ENCODE measurements at regions not wholly inside any gene's neighbourhood (a gene's known extent, or its start where the extent isn't known, plus 50 kb on each side); places are given as distances from the start of the nearest gene placed in this dataset.

DNA sequence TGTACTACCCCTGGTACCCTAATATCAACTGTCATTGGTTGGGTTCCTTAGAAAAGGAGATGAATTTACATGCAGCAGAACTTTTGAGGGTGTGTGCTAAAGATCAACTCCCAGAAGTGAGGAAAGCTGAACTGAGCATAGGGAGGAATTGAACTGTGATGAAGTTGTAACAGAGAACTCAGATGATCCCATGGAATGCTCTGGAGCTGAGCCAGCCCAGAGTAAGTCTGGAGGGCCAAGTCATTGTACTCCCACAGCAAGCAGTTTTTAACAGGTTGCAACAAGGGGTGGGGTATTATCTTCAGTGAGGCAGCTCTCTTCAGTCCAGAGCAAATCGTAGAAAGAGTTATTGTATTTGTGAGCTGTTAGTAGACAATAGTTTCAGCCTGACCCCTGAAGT is 572.3 kb downstream of the PYDC2 start:
- no peak for DNase-seq (ENCODE audit: low spot score, unreplicated experiment)

DNA sequence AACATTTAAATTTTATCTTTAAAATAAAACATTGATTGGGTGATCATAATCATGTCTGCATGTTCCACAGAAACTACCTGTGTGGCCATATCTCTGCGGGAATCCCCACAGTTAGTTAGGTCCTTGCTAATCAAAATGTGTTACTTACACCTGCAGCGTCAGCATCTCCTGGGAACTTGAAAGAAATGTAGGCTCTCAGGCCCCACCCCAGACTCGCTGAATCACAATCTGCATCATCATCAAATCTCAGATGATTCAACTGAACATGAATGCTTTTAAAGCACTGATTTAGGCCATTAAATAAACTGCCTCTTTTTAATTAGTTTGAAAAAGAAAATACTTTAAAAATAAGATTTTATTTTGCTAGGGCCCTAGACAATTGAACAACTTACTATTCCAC is 577.8 kb downstream of the PYDC2 start:
- Mint-ChIP-seq H3K9me3 (ENCODE audit: low read depth) (peaks cover 3% of the 10 kb centered on the region), H3K27me3 (no peaks in the 10 kb centered on the region), H3K4me3 (ENCODE audit: low read depth) (no peak overlapping the region), H3K27ac (no peak overlapping the region), H3K36me3 (ENCODE audit: insufficient read depth) (no peaks in the 10 kb centered on the region), H3K4me1 (ENCODE audit: low read depth) (no peaks in the 10 kb centered on the region)
- TF ChIP-seq, protein P1, sequence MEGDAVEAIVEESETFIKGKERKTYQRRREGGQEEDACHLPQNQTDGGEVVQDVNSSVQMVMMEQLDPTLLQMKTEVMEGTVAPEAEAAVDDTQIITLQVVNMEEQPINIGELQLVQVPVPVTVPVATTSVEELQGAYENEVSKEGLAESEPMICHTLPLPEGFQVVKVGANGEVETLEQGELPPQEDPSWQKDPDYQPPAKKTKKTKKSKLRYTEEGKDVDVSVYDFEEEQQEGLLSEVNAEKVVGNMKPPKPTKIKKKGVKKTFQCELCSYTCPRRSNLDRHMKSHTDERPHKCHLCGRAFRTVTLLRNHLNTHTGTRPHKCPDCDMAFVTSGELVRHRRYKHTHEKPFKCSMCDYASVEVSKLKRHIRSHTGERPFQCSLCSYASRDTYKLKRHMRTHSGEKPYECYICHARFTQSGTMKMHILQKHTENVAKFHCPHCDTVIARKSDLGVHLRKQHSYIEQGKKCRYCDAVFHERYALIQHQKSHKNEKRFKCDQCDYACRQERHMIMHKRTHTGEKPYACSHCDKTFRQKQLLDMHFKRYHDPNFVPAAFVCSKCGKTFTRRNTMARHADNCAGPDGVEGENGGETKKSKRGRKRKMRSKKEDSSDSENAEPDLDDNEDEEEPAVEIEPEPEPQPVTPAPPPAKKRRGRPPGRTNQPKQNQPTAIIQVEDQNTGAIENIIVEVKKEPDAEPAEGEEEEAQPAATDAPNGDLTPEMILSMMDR (IDR thresholded peaks at IDR 0.05; ENCODE audit: unreplicated experiment) = no peak
- no peak for DNase-seq (ENCODE audit: low spot score, unreplicated experiment)

More for the DNA sequence above, 572.3 kb downstream of the PYDC2 start:
- H3K27ac Mint-ChIP-seq = no peak overlapping the region
- no peaks in the 10 kb centered on the region for H3K36me3 Mint-ChIP-seq (ENCODE audit: insufficient read depth)
- peaks cover 4% of the 10 kb centered on the region for H3K9me3 Mint-ChIP-seq (ENCODE audit: low read depth)
- no peaks in the 10 kb centered on the region for H3K4me1 Mint-ChIP-seq (ENCODE audit: low read depth)
- H3K27me3 Mint-ChIP-seq = no peaks in the 10 kb centered on the region
- no peak overlapping the region for H3K4me3 Mint-ChIP-seq (ENCODE audit: low read depth)
- TF ChIP-seq, protein P1 (IDR thresholded peaks at IDR 0.05; ENCODE audit: unreplicated experiment) = no peak

DNA sequence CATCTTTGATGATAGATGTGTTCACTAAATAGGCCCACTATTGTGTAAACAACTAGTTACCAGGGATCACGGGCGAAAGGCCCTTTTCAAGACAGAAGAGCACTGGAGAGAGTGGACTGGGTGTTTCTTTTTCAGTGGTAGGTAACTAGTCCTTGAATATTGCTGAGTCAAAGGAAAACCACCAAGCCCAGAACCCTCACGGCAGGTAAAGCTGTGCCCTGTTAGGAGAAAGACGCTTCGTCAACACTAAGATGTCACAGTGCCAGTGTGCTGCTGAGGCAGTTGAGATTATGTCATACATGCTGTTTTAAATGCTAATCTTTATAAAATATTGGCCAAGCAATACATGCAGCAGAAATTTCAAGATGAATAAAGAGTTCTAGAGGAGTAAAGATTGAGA is 578.6 kb downstream of the PYDC2 start:
- Mint-ChIP-seq H3K4me1 (ENCODE audit: low read depth) (no peaks in the 10 kb centered on the region), H3K27me3 (no peaks in the 10 kb centered on the region), H3K27ac (no peak overlapping the region), H3K4me3 (ENCODE audit: low read depth) (no peak overlapping the region), H3K36me3 (ENCODE audit: insufficient read depth) (no peaks in the 10 kb centered on the region), H3K9me3 (ENCODE audit: low read depth) (no peaks in the 10 kb centered on the region)
- no peak for DNase-seq (ENCODE audit: low spot score, unreplicated experiment)
- TF ChIP-seq, protein P1 (IDR thresholded peaks at IDR 0.05; ENCODE audit: unreplicated experiment) = no peak

DNA sequence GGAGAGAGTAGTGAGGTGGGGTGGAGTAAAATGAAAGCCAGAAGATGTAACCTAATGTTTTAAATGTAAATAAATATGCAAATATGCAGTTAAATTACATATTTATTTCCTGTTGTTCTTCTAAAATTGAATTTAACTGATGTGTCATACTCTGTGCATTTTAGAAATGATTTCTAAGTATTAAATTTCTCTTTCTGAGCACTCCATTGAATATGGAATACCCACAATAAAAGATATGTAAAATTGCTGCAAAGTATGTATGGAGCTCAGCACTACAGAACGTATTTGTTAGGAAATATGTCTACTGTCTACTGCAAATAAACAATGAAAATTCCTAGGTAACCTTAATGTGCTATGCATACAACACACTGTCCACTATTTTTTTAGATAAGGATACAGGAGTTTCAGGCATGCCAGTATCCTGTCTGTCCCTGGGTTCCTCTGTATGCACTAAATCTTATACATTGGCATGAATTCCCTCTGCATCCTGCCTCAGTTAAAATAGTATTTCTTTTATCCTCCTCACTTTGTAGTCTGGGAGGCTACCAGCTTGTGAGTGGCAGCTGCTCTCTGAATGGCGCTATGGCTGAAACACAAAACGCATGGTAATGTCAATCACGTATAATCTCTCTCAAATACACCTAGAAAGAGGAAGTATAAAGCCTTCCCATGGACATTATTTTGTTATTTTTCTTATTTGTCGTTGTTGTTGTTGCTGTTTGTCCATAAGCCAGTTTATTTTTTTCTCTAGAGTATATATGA is 579.5 kb downstream of the PYDC2 start:
- Mint-ChIP-seq H3K27me3 (no peaks in the 10 kb centered on the region), H3K4me3 (ENCODE audit: low read depth) (no peak overlapping the region), H3K36me3 (ENCODE audit: insufficient read depth) (no peaks in the 10 kb centered on the region), H3K9me3 (ENCODE audit: low read depth) (no peaks in the 10 kb centered on the region), H3K27ac (no peak overlapping the region), H3K4me1 (ENCODE audit: low read depth) (no peaks in the 10 kb centered on the region)
- TF ChIP-seq, protein P1 (IDR thresholded peaks at IDR 0.05; ENCODE audit: unreplicated experiment) = no peak
- no peak for DNase-seq (ENCODE audit: low spot score, unreplicated experiment)

DNA sequence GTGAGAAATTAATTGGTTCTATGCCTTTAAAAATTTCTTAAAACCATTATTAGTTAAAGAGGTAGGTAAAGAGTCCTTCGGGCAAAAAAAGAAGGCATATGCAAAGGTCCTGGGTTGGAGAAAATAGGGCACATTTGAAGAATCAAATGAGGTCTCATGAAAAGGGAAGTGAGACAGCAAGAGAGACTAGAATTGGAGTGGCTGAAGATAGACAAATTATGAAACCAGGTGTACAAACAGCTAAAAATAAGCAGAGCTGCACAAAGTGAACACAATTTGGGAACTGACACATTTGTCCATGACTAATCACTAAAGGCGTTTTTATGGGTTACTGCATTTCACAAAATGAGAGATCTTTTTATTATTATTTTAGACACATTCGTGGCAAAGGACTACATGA is 581.2 kb downstream of the PYDC2 start:
- Mint-ChIP-seq H3K36me3 (ENCODE audit: insufficient read depth) (no peaks in the 10 kb centered on the region), H3K27ac (no peak overlapping the region), H3K4me3 (ENCODE audit: low read depth) (no peak overlapping the region), H3K9me3 (ENCODE audit: low read depth) (peaks cover 3% of the 10 kb centered on the region), H3K4me1 (ENCODE audit: low read depth) (no peaks in the 10 kb centered on the region), H3K27me3 (no peaks in the 10 kb centered on the region)
- DNase-seq (ENCODE audit: low spot score, unreplicated experiment) = no peak
- TF ChIP-seq, protein P1 (IDR thresholded peaks at IDR 0.05; ENCODE audit: unreplicated experiment) = no peak
